ENCODE measurements at regions not wholly inside any gene's neighbourhood (a gene's known extent, or its start where the extent isn't known, plus 50 kb on each side); places are given as distances from the start of the nearest gene placed in this dataset.

GRCh38 chr1:38578271-38578951, 281.2 kb downstream of the RRAGC start:
- H3K27ac ChIP-seq (ENCODE audit: low read depth, low read length): no peak overlapping the region
- peaks cover 43% of the 10 kb centered on the region for H3K27me3 ChIP-seq (ENCODE audit: insufficient read depth, low read length)
- H3K4me3 ChIP-seq (ENCODE audit: low read depth, low read length): no peak overlapping the region
- no peaks in the 10 kb centered on the region for H3K4me1 ChIP-seq (ENCODE audit: control insufficient read depth, insufficient read depth, low read length, unreplicated experiment)
- no peak overlapping the region for H2AFZ ChIP-seq (ENCODE audit: low read length, unreplicated experiment)
- no peaks in the 10 kb centered on the region for H3K79me2 ChIP-seq (ENCODE audit: control insufficient read depth, insufficient read depth, low read length, unreplicated experiment)
- no peaks in the 10 kb centered on the region for H3K36me3 ChIP-seq (ENCODE audit: insufficient read depth, low read length)

GRCh38 chr1:38577937-38578270, 281.7 kb downstream of the RRAGC start:
- Histone ChIP-seq H3K4me3 (ENCODE audit: low read depth, low read length) (no peak overlapping the region), H3K36me3 (ENCODE audit: insufficient read depth, low read length) (no peaks in the 10 kb centered on the region), H3K27me3 (ENCODE audit: insufficient read depth, low read length) (peaks cover 43% of the 10 kb centered on the region), H3K27ac (ENCODE audit: low read depth, low read length) (no peak overlapping the region), H3K4me1 (ENCODE audit: control insufficient read depth, insufficient read depth, low read length, unreplicated experiment) (no peaks in the 10 kb centered on the region), H2AFZ (ENCODE audit: low read length, unreplicated experiment) (no peak overlapping the region), H3K79me2 (ENCODE audit: control insufficient read depth, insufficient read depth, low read length, unreplicated experiment) (no peaks in the 10 kb centered on the region)

GRCh38 chr1:38577385-38577784, 282.2 kb downstream of the RRAGC start:
- Histone ChIP-seq H3K4me3 (ENCODE audit: low read depth, low read length) (no peak overlapping the region), H3K36me3 (ENCODE audit: insufficient read depth, low read length) (no peaks in the 10 kb centered on the region), H3K79me2 (ENCODE audit: control insufficient read depth, insufficient read depth, low read length, unreplicated experiment) (no peaks in the 10 kb centered on the region), H3K27ac (ENCODE audit: low read depth, low read length) (no peak overlapping the region), H2AFZ (ENCODE audit: low read length, unreplicated experiment) (no peak overlapping the region), H3K27me3 (ENCODE audit: insufficient read depth, low read length) (peaks cover 44% of the 10 kb centered on the region), H3K4me1 (ENCODE audit: control insufficient read depth, insufficient read depth, low read length, unreplicated experiment) (no peaks in the 10 kb centered on the region)

GRCh38 chr1:38576241-38576640, 283.3 kb downstream of the RRAGC start:
- no peak overlapping the region for H2AFZ ChIP-seq (ENCODE audit: low read length, unreplicated experiment)
- H3K36me3 ChIP-seq (ENCODE audit: insufficient read depth, low read length): no peaks in the 10 kb centered on the region
- no peaks in the 10 kb centered on the region for H3K4me1 ChIP-seq (ENCODE audit: control insufficient read depth, insufficient read depth, low read length, unreplicated experiment)
- no peaks in the 10 kb centered on the region for H3K79me2 ChIP-seq (ENCODE audit: control insufficient read depth, insufficient read depth, low read length, unreplicated experiment)
- H3K27ac ChIP-seq (ENCODE audit: low read depth, low read length): no peak overlapping the region
- peaks cover 47% of the 10 kb centered on the region for H3K27me3 ChIP-seq (ENCODE audit: insufficient read depth, low read length)
- no peak overlapping the region for H3K4me3 ChIP-seq (ENCODE audit: low read depth, low read length)

GRCh38 chr1:38571726-38572125, 287.8 kb downstream of the RRAGC start:
- Histone ChIP-seq H3K36me3 (ENCODE audit: insufficient read depth, low read length) (no peaks in the 10 kb centered on the region), H3K27ac (ENCODE audit: low read depth, low read length) (no peak overlapping the region)

GRCh38 chr1:38570657-38570975, 289.0 kb downstream of the RRAGC start:
- Histone ChIP-seq H3K27me3 (ENCODE audit: insufficient read depth, low read length) (0 out of 2 replicates have a peak, but pooled peaks cover 3% of the 10 kb centered on the region), H3K4me1 (ENCODE audit: control insufficient read depth, insufficient read depth, low read length, unreplicated experiment) (no peaks in the 10 kb centered on the region)

More at GRCh38 chr1:38571726-38572125, 287.8 kb downstream of the RRAGC start:
- Histone ChIP-seq H3K4me3 (ENCODE audit: low read depth, low read length) (no peak overlapping the region), H2AFZ (ENCODE audit: low read length, unreplicated experiment) (no peak overlapping the region), H3K27me3 (ENCODE audit: insufficient read depth, low read length) (peaks cover 10% of the 10 kb centered on the region; the same call in 1 of the 2 replicates), H3K79me2 (ENCODE audit: control insufficient read depth, insufficient read depth, low read length, unreplicated experiment) (no peaks in the 10 kb centered on the region), H3K4me1 (ENCODE audit: control insufficient read depth, insufficient read depth, low read length, unreplicated experiment) (no peaks in the 10 kb centered on the region)

GRCh38 chr1:38569932-38570656, 289.5 kb downstream of the RRAGC start:
- Histone ChIP-seq H2AFZ (ENCODE audit: low read length, unreplicated experiment) (no peak overlapping the region), H3K27me3 (ENCODE audit: insufficient read depth, low read length) (0 out of 2 replicates have a peak, but pooled peaks cover 3% of the 10 kb centered on the region), H3K27ac (ENCODE audit: low read depth, low read length) (no peak overlapping the region), H3K79me2 (ENCODE audit: control insufficient read depth, insufficient read depth, low read length, unreplicated experiment) (no peaks in the 10 kb centered on the region), H3K4me3 (ENCODE audit: low read depth, low read length) (no peak overlapping the region), H3K4me1 (ENCODE audit: control insufficient read depth, insufficient read depth, low read length, unreplicated experiment) (no peaks in the 10 kb centered on the region), H3K36me3 (ENCODE audit: insufficient read depth, low read length) (no peaks in the 10 kb centered on the region)

More at GRCh38 chr1:38570657-38570975, 289.0 kb downstream of the RRAGC start:
- Histone ChIP-seq H3K79me2 (ENCODE audit: control insufficient read depth, insufficient read depth, low read length, unreplicated experiment) (no peaks in the 10 kb centered on the region), H3K4me3 (ENCODE audit: low read depth, low read length) (no peak overlapping the region), H3K27ac (ENCODE audit: low read depth, low read length) (no peak overlapping the region), H3K36me3 (ENCODE audit: insufficient read depth, low read length) (no peaks in the 10 kb centered on the region), H2AFZ (ENCODE audit: low read length, unreplicated experiment) (no peak overlapping the region)

GRCh38 chr1:38568061-38568857, 291.3 kb downstream of the RRAGC start:
- Histone ChIP-seq H3K27ac (ENCODE audit: low read depth, low read length) (no peak overlapping the region), H3K4me1 (ENCODE audit: control insufficient read depth, insufficient read depth, low read length, unreplicated experiment) (no peaks in the 10 kb centered on the region), H3K27me3 (ENCODE audit: insufficient read depth, low read length) (0 out of 2 replicates have a peak, but pooled peaks cover 3% of the 10 kb centered on the region), H3K36me3 (ENCODE audit: insufficient read depth, low read length) (no peaks in the 10 kb centered on the region), H3K4me3 (ENCODE audit: low read depth, low read length) (no peak overlapping the region), H2AFZ (ENCODE audit: low read length, unreplicated experiment) (no peak overlapping the region), H3K79me2 (ENCODE audit: control insufficient read depth, insufficient read depth, low read length, unreplicated experiment) (no peaks in the 10 kb centered on the region)

GRCh38 chr1:38567401-38567800, 292.2 kb downstream of the RRAGC start:
- no peaks in the 10 kb centered on the region for H3K79me2 ChIP-seq (ENCODE audit: control insufficient read depth, insufficient read depth, low read length, unreplicated experiment)
- H3K4me3 ChIP-seq (ENCODE audit: low read depth, low read length): no peak overlapping the region
- no peaks in the 10 kb centered on the region for H3K4me1 ChIP-seq (ENCODE audit: control insufficient read depth, insufficient read depth, low read length, unreplicated experiment)
- H2AFZ ChIP-seq (ENCODE audit: low read length, unreplicated experiment): no peak overlapping the region
- H3K27me3 ChIP-seq (ENCODE audit: insufficient read depth, low read length): 0 out of 2 replicates have a peak, but pooled peaks cover 3% of the 10 kb centered on the region
- H3K36me3 ChIP-seq (ENCODE audit: insufficient read depth, low read length): no peaks in the 10 kb centered on the region
- H3K27ac ChIP-seq (ENCODE audit: low read depth, low read length): no peak overlapping the region

GRCh38 chr1:38565020-38565491, 294.5 kb downstream of the RRAGC start:
- Histone ChIP-seq H3K36me3 (ENCODE audit: insufficient read depth, low read length) (no peaks in the 10 kb centered on the region), H3K27me3 (ENCODE audit: insufficient read depth, low read length) (peaks cover 10% of the 10 kb centered on the region; the same call in 1 of the 2 replicates), H3K27ac (ENCODE audit: low read depth, low read length) (no peak overlapping the region), H3K4me3 (ENCODE audit: low read depth, low read length) (no peak overlapping the region), H2AFZ (ENCODE audit: low read length, unreplicated experiment) (no peak overlapping the region), H3K79me2 (ENCODE audit: control insufficient read depth, insufficient read depth, low read length, unreplicated experiment) (no peaks in the 10 kb centered on the region), H3K4me1 (ENCODE audit: control insufficient read depth, insufficient read depth, low read length, unreplicated experiment) (no peaks in the 10 kb centered on the region)
